ENCODE measurements at regions not wholly inside any gene's neighbourhood (a gene's known extent, or its start where the extent isn't known, plus 50 kb on each side); places are given as distances from the start of the nearest gene placed in this dataset.

- Histone ChIP-seq H3K36me3 (no peaks in the 10 kb centered on the region), H3K9me3 (no peaks in the 10 kb centered on the region), H3K4me3 (no peak overlapping the region), H3K27me3 (replicated peaks; ENCODE audit: insufficient read depth) (no peaks in the 10 kb centered on the region), H3K4me1 (ENCODE audit: control insufficient read depth in 1 of 2, low read depth in 2 of 2) (no peaks in the 10 kb centered on the region), H3K27ac (no peak overlapping the region)
- no peak for DNase-seq (ENCODE audit: low spot score)
- ATAC-seq (ENCODE audit: insufficient number of reproducible peaks, low FRiP score, low read depth): no peak
- no peak for TF ChIP-seq CTCF (IDR thresholded peaks at IDR 0.05)
These were observed 381.9 kb upstream of the ARID1B start for GRCh38 chr6:156395276-156395675.

GRCh38 chr6:156392648-156393047 is 384.5 kb upstream of the ARID1B start:
- no peak for TF ChIP-seq CTCF (IDR thresholded peaks at IDR 0.05)

GRCh38 chr6:156391977-156392376 is 385.2 kb upstream of the ARID1B start:
- DNase-seq (ENCODE audit: low spot score) (no peak), ATAC-seq (ENCODE audit: insufficient number of reproducible peaks, low FRiP score, low read depth) (no peak)

More at GRCh38 chr6:156392648-156393047, 384.5 kb upstream of the ARID1B start:
- DNase-seq (ENCODE audit: low spot score) (no peak), ATAC-seq (ENCODE audit: insufficient number of reproducible peaks, low FRiP score, low read depth) (no peak)
- no peaks in the 10 kb centered on the region for H3K36me3 ChIP-seq
- H3K27ac ChIP-seq: no peak overlapping the region
- H3K4me1 ChIP-seq (ENCODE audit: control insufficient read depth in 1 of 2, low read depth in 2 of 2): no peaks in the 10 kb centered on the region
- no peaks in the 10 kb centered on the region for H3K27me3 ChIP-seq (replicated peaks; ENCODE audit: insufficient read depth)
- no peaks in the 10 kb centered on the region for H3K9me3 ChIP-seq
- no peak overlapping the region for H3K4me3 ChIP-seq

GRCh38 chr6:156391061-156391672 is 386.0 kb upstream of the ARID1B start:
- Histone ChIP-seq H3K27ac (no peak overlapping the region), H3K27me3 (replicated peaks; ENCODE audit: insufficient read depth) (no peaks in the 10 kb centered on the region), H3K9me3 (no peaks in the 10 kb centered on the region), H3K36me3 (no peaks in the 10 kb centered on the region), H3K4me3 (no peak overlapping the region), H3K4me1 (ENCODE audit: control insufficient read depth in 1 of 2, low read depth in 2 of 2) (no peaks in the 10 kb centered on the region)
- TF ChIP-seq CTCF (IDR thresholded peaks at IDR 0.05): no peak
- DNase-seq (ENCODE audit: low spot score) (no peak), ATAC-seq (ENCODE audit: insufficient number of reproducible peaks, low FRiP score, low read depth) (no peak)

More at GRCh38 chr6:156391977-156392376, 385.2 kb upstream of the ARID1B start:
- no peaks in the 10 kb centered on the region for H3K4me1 ChIP-seq (ENCODE audit: control insufficient read depth in 1 of 2, low read depth in 2 of 2)
- H3K27ac ChIP-seq: no peak overlapping the region
- H3K36me3 ChIP-seq: no peaks in the 10 kb centered on the region
- H3K27me3 ChIP-seq (replicated peaks; ENCODE audit: insufficient read depth): no peaks in the 10 kb centered on the region
- no peak overlapping the region for H3K4me3 ChIP-seq
- H3K9me3 ChIP-seq: no peaks in the 10 kb centered on the region
- TF ChIP-seq CTCF (IDR thresholded peaks at IDR 0.05): no peak

- no peak for TF ChIP-seq CTCF (IDR thresholded peaks at IDR 0.05)
- Histone ChIP-seq H3K9me3 (no peaks in the 10 kb centered on the region), H3K27me3 (replicated peaks; ENCODE audit: insufficient read depth) (no peaks in the 10 kb centered on the region), H3K27ac (no peak overlapping the region), H3K4me1 (ENCODE audit: control insufficient read depth in 1 of 2, low read depth in 2 of 2) (no peaks in the 10 kb centered on the region), H3K36me3 (no peaks in the 10 kb centered on the region), H3K4me3 (no peak overlapping the region)
- no peak for ATAC-seq (ENCODE audit: insufficient number of reproducible peaks, low FRiP score, low read depth)
- no peak for DNase-seq (ENCODE audit: low spot score)
These were observed 386.6 kb upstream of the ARID1B start for GRCh38 chr6:156390621-156391020.

Measured in thoracic aorta (tissue), 2 donors.